ENCODE measurements at regions not wholly inside any gene's neighbourhood (a gene's known extent, or its start where the extent isn't known, plus 50 kb on each side); places are given as distances from the start of the nearest gene placed in this dataset.

- H3K36me3 ChIP-seq (ENCODE audit: control insufficient read depth in 4 of 4, insufficient read depth in 3 of 4, low read depth in 1 of 4, low read length in 3 of 4), result peaks cover 0 to 2% (median 0%) of the 10 kb centered on the region in 4 donors
- H3K27me3 ChIP-seq (ENCODE audit: control insufficient read depth in 4 of 4, insufficient read depth in 4 of 4, low read length in 3 of 4), result no peaks in the 10 kb centered on the region
- no peak overlapping the region for H3K4me3 ChIP-seq (ENCODE audit: low read depth in 1 of 3, low read length in 3 of 3)
- TF ChIP-seq NR2F2 (IDR thresholded peaks at IDR 0.05) (no peak), RAD21 (IDR thresholded peaks at IDR 0.05) (no peak), HNF4A (conservative IDR thresholded peaks at IDR 0.05) (no peak), FOXA1 (IDR thresholded peaks at IDR 0.05) (no peak), GABPA (IDR thresholded peaks at IDR 0.05 in 1 of 2, conservative IDR thresholded peaks at IDR 0.05 in 1 of 2) (no peak), JUND (IDR thresholded peaks at IDR 0.05) (no peak), REST (IDR thresholded peaks at IDR 0.05) (no peak), ATF3 (IDR thresholded peaks at IDR 0.05) (no peak), RXRA (IDR thresholded peaks at IDR 0.05) (no peak), MAX (IDR thresholded peaks at IDR 0.05) (no peak), ZBTB33 (IDR thresholded peaks at IDR 0.05) (no peak), FOXA2 (IDR thresholded peaks at IDR 0.05) (no peak), YY1 (IDR thresholded peaks at IDR 0.05) (no peak)
- peaks cover 0 to 4% (median 2%) of the 10 kb centered on the region in 4 donors for H3K9me3 ChIP-seq (ENCODE audit: control insufficient read depth in 4 of 4, low read length in 3 of 4)
- no peaks in the 10 kb centered on the region for H3K4me1 ChIP-seq (ENCODE audit: control insufficient read depth in 4 of 4, insufficient read depth in 4 of 4, low read length in 3 of 4)
- no peak overlapping the region for H3K27ac ChIP-seq (ENCODE audit: low read depth in 1 of 2, low read length in 2 of 2)
- no peak for DNase-seq (ENCODE audit: low spot score)
- 93% methylated on average over 4 of the region's 4 CpGs for WGBS
- H3K9ac ChIP-seq (ENCODE audit: low read depth in 1 of 2, low read length in 2 of 2), result no peak overlapping the region
Observed at GRCh38 chr9:16184964-16185646, 632.3 kb downstream of the CCDC171 start.

- DNase-seq (ENCODE audit: low spot score), result no peak
- no peak overlapping the region for H3K27ac ChIP-seq (ENCODE audit: low read depth in 1 of 2, low read length in 2 of 2)
- H3K9me3 ChIP-seq (ENCODE audit: control insufficient read depth in 4 of 4, low read length in 3 of 4), result peaks cover 0 to 4% (median 2%) of the 10 kb centered on the region in 4 donors
- no peaks in the 10 kb centered on the region for H3K27me3 ChIP-seq (ENCODE audit: control insufficient read depth in 4 of 4, insufficient read depth in 4 of 4, low read length in 3 of 4)
- WGBS, result 97% methylated on average over 3 of the region's 3 CpGs
- no peak for TF ChIP-seq FOXA2 (IDR thresholded peaks at IDR 0.05)
- no peak for TF ChIP-seq RXRA (IDR thresholded peaks at IDR 0.05)
- no peak for TF ChIP-seq NR2F2 (IDR thresholded peaks at IDR 0.05)
- H3K4me1 ChIP-seq (ENCODE audit: control insufficient read depth in 4 of 4, insufficient read depth in 4 of 4, low read length in 3 of 4), result peaks cover 0 to 4% (median 0%) of the 10 kb centered on the region in 4 donors
- H3K36me3 ChIP-seq (ENCODE audit: control insufficient read depth in 4 of 4, insufficient read depth in 3 of 4, low read depth in 1 of 4, low read length in 3 of 4), result peaks cover 0 to 2% (median 0%) of the 10 kb centered on the region in 4 donors
- H3K4me3 ChIP-seq (ENCODE audit: low read depth in 1 of 3, low read length in 3 of 3), result no peak overlapping the region
- H3K9ac ChIP-seq (ENCODE audit: low read depth in 1 of 2, low read length in 2 of 2), result no peak overlapping the region
Observed at GRCh38 chr9:16191191-16191590, 638.3 kb downstream of the CCDC171 start.

All from liver (tissue), 7 donors.